Ovary (tissue), 7 donors: ENCODE measurements at regions not wholly inside any gene's neighbourhood (a gene's known extent, or its start where the extent isn't known, plus 50 kb on each side); places are given as distances from the start of the nearest gene placed in this dataset.

ENCODE experiments used
- DNase-seq, 5 donors: peaks; one replicate each; pipeline ENCODE4 v3.0.0-alpha.2; 2019 to 2020
- H3K27ac ChIP-seq, 2 donors: fragments of 200-600 bp; one replicate each; pipeline versions ENCODE4 v1.5.1 to v1.8.0; 2019 to 2022
- H3K27me3 ChIP-seq: fragments of 200-600 bp; one replicate; pipeline ENCODE4 v1.8.0; 2022
- H3K36me3 ChIP-seq: fragments of 200-600 bp; sonication (generic); one replicate; pipeline ENCODE4 v1.5.1; 2019
- H3K4me1 ChIP-seq: one replicate; pipeline ENCODE4 v1.8.1; 2013; ENCODE audit warnings: mild to moderate bottlenecking, moderate library complexity; ENCODE audit not compliant: insufficient read depth
- H3K4me3 ChIP-seq: fragments of 200-600 bp; sonication (generic); one replicate; pipeline ENCODE4 v1.5.1; 2017
- H3K9me3 ChIP-seq, 2 donors: fragments of 200-600 bp in 1 of 2; sonication (generic) in 1 of 2; one replicate each; pipeline versions ENCODE4 v1.5.1 to v1.8.1; 2013 to 2019; ENCODE audit warnings: mild to moderate bottlenecking in 1 of 2, moderate library complexity in 1 of 2
- CTCF ChIP-seq, 3 donors: fragments of 450-650 bp in 2 of 3; fragments of 200-600 bp in 1 of 3; IDR thresholded peaks; one replicate each; pipeline versions ENCODE4 v1.5.1 to v1.8.0; 2016 to 2022; ENCODE audit warnings: antibody characterized with exemption in 3 of 3, mild to moderate bottlenecking in 1 of 3
- EP300 ChIP-seq: sonication (generic); formaldehyde crosslinking; IDR thresholded peaks from one replicate; pipeline ENCODE4 v1.6.1; 2017; ENCODE audit warnings: antibody characterized with exemption
- POLR2A ChIP-seq: fragments of 450-650 bp; IDR thresholded peaks from one replicate; pipeline ENCODE4 v1.6.1; 2017; ENCODE audit warnings: antibody characterized with exemption, mild to moderate bottlenecking, moderate library complexity
- WGBS, 3 donors: extraction: QIAGEN DNeasy Blood & Tissue Kit in 1 of 3; methylation state at CpG; one replicate each; pipeline versions ENCODE4 v1.1.5 to v1.1.7; 2013 to 2017; 5-methylcytosine and 5-hydroxymethylcytosine counted together
- intact Hi-C, 4 donors: fragments of 100-400 bp; cut with DNase I; formaldehyde crosslinking; loops; one replicate each; pipeline versions ENCODE4 v1.11.0 to v1.15.1; 2022 to 2023
- donor health status: DM: no; HTN: no; CAD: no; lungs with moderate emphysema.
- donor health status: DM: no; HTN: no; CAD: no.
- donor health status: Bipolar disorder and iron deficiency.
- donor health status: DM: no; HTN: no; CAD: no.
- donor health status: DM: yes; HTN: yes; CAD: no.

GRCh38 chr10:42971251-42971599, 105.6 kb upstream of the RET start:
- no peaks in the 10 kb centered on the region for H3K27me3 ChIP-seq
- H3K4me3 ChIP-seq: no peak overlapping the region
- 61 to 73% (median 68%) methylated on average over 4 of the region's 4 CpGs for WGBS, 3 donors
- DNase-seq: no peak
- no peaks in the 10 kb centered on the region for H3K36me3 ChIP-seq
- no peaks in the 10 kb centered on the region for H3K9me3 ChIP-seq
- H3K4me1 ChIP-seq: no peaks in the 10 kb centered on the region
- TF ChIP-seq CTCF (IDR thresholded peaks at IDR 0.05) (no peak), POLR2A (no peak), EP300 (no peak)
- intact Hi-C loops: loop anchor here in 1 of 4 donors (5.0 kb wide), 1 partner anchor 1661 kb away; no protein-coding TSS in a partner anchor
- no peak overlapping the region for H3K27ac ChIP-seq

- no peaks in the 10 kb centered on the region for H3K27me3 ChIP-seq
- H3K9me3 ChIP-seq: no peaks in the 10 kb centered on the region
- no peak overlapping the region for H3K27ac ChIP-seq
- WGBS, 3 donors: 74 to 77% (median 77%) methylated on average over 6 of the region's 6 CpGs
- H3K4me3 ChIP-seq: no peak overlapping the region
- intact Hi-C loops: loop anchor here in 1 of 4 donors (5.0 kb wide), 1 partner anchor 1659 kb away; no protein-coding TSS in a partner anchor
- TF ChIP-seq POLR2A (no peak), EP300 (no peak), CTCF (IDR thresholded peaks at IDR 0.05) (no peak)
- H3K4me1 ChIP-seq: no peaks in the 10 kb centered on the region
- DNase-seq: no peak
- no peaks in the 10 kb centered on the region for H3K36me3 ChIP-seq
Measured at GRCh38 chr10:42972946-42973345, 103.9 kb upstream of the RET start.

GRCh38 chr10:42973411-42973810, 103.5 kb upstream of the RET start:
- intact Hi-C loops: loop anchor here in 1 of 4 donors (5.0 kb wide), 1 partner anchor 1659 kb away; no protein-coding TSS in a partner anchor
- no peaks in the 10 kb centered on the region for H3K4me1 ChIP-seq
- TF ChIP-seq POLR2A (no peak), EP300 (no peak), CTCF (IDR thresholded peaks at IDR 0.05) (no peak)
- H3K27me3 ChIP-seq: no peaks in the 10 kb centered on the region
- H3K4me3 ChIP-seq: no peak overlapping the region
- no peak for DNase-seq
- 56 to 61% (median 58%) methylated on average over 6 of the region's 6 CpGs for WGBS, 3 donors
- H3K36me3 ChIP-seq: no peaks in the 10 kb centered on the region
- H3K9me3 ChIP-seq: no peaks in the 10 kb centered on the region
- H3K27ac ChIP-seq: no peak overlapping the region

GRCh38 chr10:42973870-42974692, 102.8 kb upstream of the RET start:
- H3K27ac ChIP-seq: no peak overlapping the region
- no peaks in the 10 kb centered on the region for H3K4me1 ChIP-seq
- DNase-seq: peak in 1 of 5 donors; percentile 7
- no peaks in the 10 kb centered on the region for H3K27me3 ChIP-seq
- no peaks in the 10 kb centered on the region for H3K9me3 ChIP-seq
- WGBS, 3 donors: 83 to 85% (median 85%) methylated on average over 9 of the region's 9 CpGs
- no peak overlapping the region for H3K4me3 ChIP-seq
- no peaks in the 10 kb centered on the region for H3K36me3 ChIP-seq
- no peak for TF ChIP-seq CTCF (IDR thresholded peaks at IDR 0.05)
- TF ChIP-seq EP300: no peak
- TF ChIP-seq POLR2A: no peak
- intact Hi-C loops: loop anchor here in 1 of 4 donors (5.0 kb wide), 1 partner anchor 1658 kb away; no protein-coding TSS in a partner anchor
